B cell (primary cell): ENCODE measurements at regions not wholly inside any gene's neighbourhood (a gene's known extent, or its start where the extent isn't known, plus 50 kb on each side); places are given as distances from the start of the nearest gene placed in this dataset.

ENCODE experiments used
- ATAC-seq: fragments of 200-7000 bp; cut with Tn5 transposase; one replicate; pipeline ENCODE4 v1.10.0; 2021; ENCODE audit warnings: low read depth, mild to moderate bottlenecking, moderate number of reproducible peaks, moderate library complexity
- CTCF ChIA-PET: fragments of 350-600 bp; sonication (Branson Sonifier 250); formaldehyde crosslinking; loops from one replicate; lab custom pipeline; 2021; ENCODE audit warnings: antibody characterized with exemption, inconsistent platforms; lab: Charles Lee
- POLR2A ChIA-PET: fragments of 350-600 bp; sonication (Branson Sonifier 250); formaldehyde crosslinking; loops from one replicate; lab custom pipeline; 2021; ENCODE audit warnings: antibody characterized with exemption; lab: Charles Lee
- DNase-seq: peaks from one replicate; pipeline ENCODE4 v3.0.0; 2013
- H2AFZ ChIP-seq: 2 replicates; pipeline ENCODE4 v1.6.1; 2012; ENCODE audit warnings: mild to moderate bottlenecking, low read depth, low read length; ENCODE audit not compliant: insufficient read depth, poor library complexity, severe bottlenecking
- H3K27ac ChIP-seq, 2 donors: 1 replicate in 1 of 2; 2 replicates in 1 of 2; pipeline ENCODE4 v1.5.1; 2012 to 2013; ENCODE audit warnings: low read length in 2 of 2, mild to moderate bottlenecking in 2 of 2, moderate library complexity in 1 of 2
- H3K27me3 ChIP-seq, 4 experiments: fragments of 200-600 bp in 1 of 4; sonication (generic) in 1 of 4; replicated peaks in 1 of 4; 1 replicate in 2 of 4; 2 replicates in 2 of 4; pipeline versions ENCODE4 v1.6.1 to v1.7.0; 2013 to 2016; ENCODE audit warnings: low read length in 3 of 4, mild to moderate bottlenecking in 2 of 4, mixed read lengths in 1 of 4, moderate library complexity in 1 of 4; ENCODE audit not compliant: insufficient read depth in 4 of 4, control insufficient read depth in 3 of 4; ENCODE audit errors: control extremely low read depth in 1 of 4
- H3K36me3 ChIP-seq, 2 experiments: replicated peaks in 1 of 2; 1 replicate in 1 of 2; 2 replicates in 1 of 2; pipeline versions ENCODE4 v1.6.1 to v1.7.1; 2013; ENCODE audit warnings: low read length in 1 of 2; ENCODE audit not compliant: insufficient read depth in 2 of 2, control insufficient read depth in 1 of 2; ENCODE audit errors: control extremely low read depth in 1 of 2, extremely low read depth in 1 of 2
- H3K4me1 ChIP-seq, 2 donors: fragments of 200-600 bp in 1 of 2; sonication (generic) in 1 of 2; 1 replicate in 1 of 2; 2 replicates in 1 of 2; pipeline versions ENCODE4 v1.5.1 to v1.6.1; 2013 to 2017; ENCODE audit warnings: low read length in 2 of 2; ENCODE audit not compliant: control insufficient read depth in 2 of 2, insufficient read depth in 2 of 2
- H3K4me2 ChIP-seq: replicated peaks from 2 replicates; pipeline ENCODE3; 2012; ENCODE audit warnings: mild to moderate bottlenecking, low read depth, low read length; ENCODE audit not compliant: poor library complexity, severe bottlenecking
- H3K4me3 ChIP-seq, 5 experiments: fragments of 200-600 bp in 1 of 5; sonication (generic) in 1 of 5; 1 replicate in 3 of 5; 2 replicates in 2 of 5; pipeline versions ENCODE4 v1.5.1 to v1.7.0; 2011 to 2016; ENCODE audit warnings: low read length in 4 of 5, mild to moderate bottlenecking in 4 of 5, low read depth in 2 of 5, control low read depth in 1 of 5, moderate library complexity in 1 of 5; ENCODE audit not compliant: insufficient read depth in 1 of 5; ENCODE audit errors: control extremely low read depth in 1 of 5, extremely low read depth in 1 of 5
- H3K79me2 ChIP-seq: fragments of 200-600 bp; sonication (generic); one replicate; pipeline ENCODE4 v1.6.0; 2016; ENCODE audit warnings: low read length; ENCODE audit not compliant: control insufficient read depth, insufficient read depth
- H3K9ac ChIP-seq: fragments of 200-600 bp; sonication (generic); 2 replicates; pipeline ENCODE4 v1.6.1; 2017; ENCODE audit warnings: mild to moderate bottlenecking, low read length, moderate library complexity
- H3K9me3 ChIP-seq, 3 donors: one replicate each; pipeline versions ENCODE4 v1.6.1 to v1.7.1; 2013; ENCODE audit warnings: low read length in 2 of 3; ENCODE audit not compliant: control insufficient read depth in 2 of 3, insufficient read depth in 1 of 3; ENCODE audit errors: control extremely low read depth in 1 of 3
- H4K20me1 ChIP-seq: 2 replicates; pipeline ENCODE4 v1.6.0; 2012; ENCODE audit warnings: mild to moderate bottlenecking, low read length; ENCODE audit not compliant: insufficient read depth, control insufficient read depth, poor library complexity, severe bottlenecking
- H3K27ac Mint-ChIP-seq: one replicate; pipeline ENCODE4 v1.8.0; 2021; ENCODE audit warnings: mixed read lengths
- H3K27me3 Mint-ChIP-seq: one replicate; pipeline ENCODE4 v1.8.0; 2021; ENCODE audit warnings: mixed read lengths
- H3K4me1 Mint-ChIP-seq: one replicate; pipeline ENCODE4 v1.8.0; 2021; ENCODE audit warnings: mixed read lengths
- H3K4me3 Mint-ChIP-seq: one replicate; pipeline ENCODE4 v1.8.0; 2021; ENCODE audit warnings: mixed read lengths
- H3K9me3 Mint-ChIP-seq: one replicate; pipeline ENCODE4 v1.8.0; 2022; ENCODE audit warnings: mixed read lengths; ENCODE audit not compliant: insufficient read depth
- EZH2 ChIP-seq: IDR thresholded peaks from 2 replicates; pipeline ENCODE4 v1.6.1; 2012; ENCODE audit warnings: borderline replicate concordance, low read depth, mild to moderate bottlenecking, moderate library complexity, low read length; ENCODE audit not compliant: insufficient read depth, poor library complexity, severe bottlenecking
- WGBS: methylation state at CpG from one replicate; pipeline ENCODE4 v1.1.5; 2013; ENCODE audit warnings: missing lambda C conversion rate; ENCODE audit not compliant: insufficient coverage; 5-methylcytosine and 5-hydroxymethylcytosine counted together
- intact Hi-C: fragments of 100-400 bp; cut with micrococcal nuclease; formaldehyde crosslinking; loops from one replicate; pipeline ENCODE4 v1.10.0; 2022
- TF ChIP-seq, protein P1 (sequence below): fragments of 200-600 bp; IDR thresholded peaks from one replicate; pipeline ENCODE4 v1.8.0; 2022; ENCODE audit warnings: antibody characterized with exemption, mild to moderate bottlenecking

DNA sequence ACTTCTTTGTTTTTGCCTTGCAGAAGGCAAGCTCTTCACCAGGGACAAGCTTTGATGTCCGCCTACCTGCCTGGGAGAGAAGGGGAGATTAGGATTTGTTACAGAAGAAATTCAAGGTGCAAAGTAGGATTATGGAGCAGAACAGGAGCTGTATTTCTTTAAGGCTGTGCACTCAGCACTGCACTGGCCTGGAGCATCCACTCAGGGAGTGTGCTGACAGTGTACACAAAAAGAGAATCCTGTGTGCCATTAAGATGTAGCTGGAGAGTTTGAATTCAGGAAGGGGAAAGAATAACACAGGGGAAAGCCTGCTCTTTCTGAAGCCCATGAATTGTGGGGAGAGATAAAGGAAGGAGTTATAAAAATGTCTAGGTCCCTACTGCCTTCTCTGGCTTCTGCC lies 137.7 kb upstream of the ETS2 start:
- H4K20me1 ChIP-seq: no peaks in the 10 kb centered on the region
- H3K4me1 ChIP-seq: no peaks in the 10 kb centered on the region
- peaks cover 0 to 3% (median 0%) of the 10 kb centered on the region in 4 experiments for H3K27me3 ChIP-seq
- H3K79me2 ChIP-seq: no peaks in the 10 kb centered on the region
- Mint-ChIP-seq H3K9me3 (no peaks in the 10 kb centered on the region), H3K27ac (no peak overlapping the region), H3K4me3 (no peak overlapping the region), H3K27me3 (peaks cover 7% of the 10 kb centered on the region), H3K4me1 (no peaks in the 10 kb centered on the region)
- no peak overlapping the region for H3K9ac ChIP-seq
- no peaks in the 10 kb centered on the region for H3K36me3 ChIP-seq
- ChIA-PET POLR2A (no interaction called here), CTCF (no interaction called here)
- ATAC-seq: no peak
- no peak overlapping the region for H2AFZ ChIP-seq
- no peak for DNase-seq
- 83% methylated on average over 1 of the region's 1 CpG for WGBS
- H3K9me3 ChIP-seq: no peaks in the 10 kb centered on the region
- no peak overlapping the region for H3K27ac ChIP-seq
- intact Hi-C loops: no loop called here
- H3K4me3 ChIP-seq: no peak overlapping the region
- TF ChIP-seq, protein P1, sequence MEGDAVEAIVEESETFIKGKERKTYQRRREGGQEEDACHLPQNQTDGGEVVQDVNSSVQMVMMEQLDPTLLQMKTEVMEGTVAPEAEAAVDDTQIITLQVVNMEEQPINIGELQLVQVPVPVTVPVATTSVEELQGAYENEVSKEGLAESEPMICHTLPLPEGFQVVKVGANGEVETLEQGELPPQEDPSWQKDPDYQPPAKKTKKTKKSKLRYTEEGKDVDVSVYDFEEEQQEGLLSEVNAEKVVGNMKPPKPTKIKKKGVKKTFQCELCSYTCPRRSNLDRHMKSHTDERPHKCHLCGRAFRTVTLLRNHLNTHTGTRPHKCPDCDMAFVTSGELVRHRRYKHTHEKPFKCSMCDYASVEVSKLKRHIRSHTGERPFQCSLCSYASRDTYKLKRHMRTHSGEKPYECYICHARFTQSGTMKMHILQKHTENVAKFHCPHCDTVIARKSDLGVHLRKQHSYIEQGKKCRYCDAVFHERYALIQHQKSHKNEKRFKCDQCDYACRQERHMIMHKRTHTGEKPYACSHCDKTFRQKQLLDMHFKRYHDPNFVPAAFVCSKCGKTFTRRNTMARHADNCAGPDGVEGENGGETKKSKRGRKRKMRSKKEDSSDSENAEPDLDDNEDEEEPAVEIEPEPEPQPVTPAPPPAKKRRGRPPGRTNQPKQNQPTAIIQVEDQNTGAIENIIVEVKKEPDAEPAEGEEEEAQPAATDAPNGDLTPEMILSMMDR: no peak
- TF ChIP-seq EZH2: no peak
- H3K4me2 ChIP-seq: no peak overlapping the region

DNA sequence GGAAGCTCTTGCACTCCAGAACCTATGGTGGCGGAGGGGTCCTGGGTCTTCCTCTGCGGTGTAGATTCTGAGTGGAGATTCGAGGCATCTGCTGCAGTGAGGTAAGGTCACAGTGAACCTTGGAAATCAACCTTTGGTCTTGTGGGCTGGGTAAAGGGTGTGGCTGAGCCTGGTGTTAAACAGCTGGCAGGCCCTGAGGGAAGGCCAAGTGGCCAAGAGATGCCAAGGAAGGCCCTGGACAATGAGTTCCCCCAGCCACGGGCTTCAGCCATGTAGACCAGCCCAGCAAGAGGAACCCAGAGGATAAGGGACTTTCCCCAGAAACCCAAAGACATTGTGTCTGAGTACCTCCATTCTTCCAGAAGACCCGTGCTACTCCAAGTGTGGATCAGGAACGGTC lies 137.2 kb upstream of the ETS2 start:
- no peak for TF ChIP-seq EZH2
- TF ChIP-seq, protein P1: no peak
- CTCF ChIA-PET: no interaction called here
- intact Hi-C loops: no loop called here

More for the DNA sequence above, 137.2 kb upstream of the ETS2 start:
- Histone ChIP-seq H3K9ac (no peak overlapping the region), H3K36me3 (no peaks in the 10 kb centered on the region), H3K4me2 (no peak overlapping the region), H3K4me3 (no peak overlapping the region), H2AFZ (no peak overlapping the region), H3K27ac (no peak overlapping the region), H3K79me2 (no peaks in the 10 kb centered on the region), H3K9me3 (no peaks in the 10 kb centered on the region), H4K20me1 (no peaks in the 10 kb centered on the region), H3K4me1 (no peaks in the 10 kb centered on the region), H3K27me3 (peaks cover 0 to 3% (median 0%) of the 10 kb centered on the region in 4 experiments)
- no peak for ATAC-seq
- Mint-ChIP-seq H3K27me3 (peaks cover 3% of the 10 kb centered on the region), H3K4me1 (no peaks in the 10 kb centered on the region), H3K4me3 (no peak overlapping the region), H3K9me3 (no peaks in the 10 kb centered on the region), H3K27ac (no peak overlapping the region)
- POLR2A ChIA-PET: no interaction called here
- WGBS: 82% methylated on average over 6 of the region's 6 CpGs
- DNase-seq: no peak
